A549 (cell line): ENCODE measurements at regions not wholly inside any gene's neighbourhood (a gene's known extent, or its start where the extent isn't known, plus 50 kb on each side); places are given as distances from the start of the nearest gene placed in this dataset.

Source experiments
- CHD2 ChIP-seq: fragments of 150-350 bp; IDR thresholded peaks from 2 replicates; pipeline ENCODE4 v1.6.1; 2014; ENCODE audit warnings: low read length; ENCODE audit not compliant: partially characterized antibody
- EP300 ChIP-seq, 2 experiments: fragments of >200 bp; sonication (Bioruptor Twin); formaldehyde crosslinking; IDR thresholded peaks; 2 replicates in 1 of 2; 3 replicates in 1 of 2; pipeline ENCODE4 v1.6.1; 2016 to 2017
- POLR2A ChIP-seq: IDR thresholded peaks from 2 replicates; pipeline ENCODE4 v1.6.1; 2012; ENCODE audit warnings: mild to moderate bottlenecking, low read length
- RCOR1 ChIP-seq: fragments of 150-350 bp; IDR thresholded peaks from 2 replicates; pipeline ENCODE4 v1.6.1; 2014; ENCODE audit warnings: antibody characterized with exemption, low read length, low read depth
- TF ChIP-seq, protein P1 (sequence below): fragments of >200 bp; sonication (Bioruptor Twin); formaldehyde crosslinking; IDR thresholded peaks from 3 replicates; pipeline ENCODE4 v1.5.1; 2016
- TF ChIP-seq, protein P2 (sequence below): fragments of 200-600 bp; sonication (generic); IDR thresholded peaks from 2 replicates; pipeline ENCODE4 v1.6.1; 2016; ENCODE audit warnings: antibody characterized with exemption, mild to moderate bottlenecking, moderate library complexity

DNA sequence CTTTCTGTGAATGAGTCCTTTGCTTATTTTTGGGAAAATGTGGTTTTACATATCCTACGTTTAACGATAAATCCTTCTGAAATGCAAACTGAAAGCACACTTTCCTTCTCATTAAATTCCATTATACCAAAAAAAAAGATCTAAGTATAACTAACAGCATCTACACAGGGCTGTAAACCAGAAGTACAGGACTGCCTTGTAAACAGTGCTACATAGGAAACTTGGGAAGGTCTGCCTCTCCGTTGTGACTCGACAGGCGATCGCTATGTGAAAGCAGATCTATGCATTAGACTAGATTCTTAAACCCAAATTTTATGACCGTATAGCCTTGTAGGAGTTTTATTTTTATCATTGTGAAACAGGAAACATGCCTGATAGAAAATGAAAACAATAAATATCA is 690.5 kb downstream of the ARHGAP15 start:
- no peak for TF ChIP-seq CHD2
- TF ChIP-seq, protein P1, sequence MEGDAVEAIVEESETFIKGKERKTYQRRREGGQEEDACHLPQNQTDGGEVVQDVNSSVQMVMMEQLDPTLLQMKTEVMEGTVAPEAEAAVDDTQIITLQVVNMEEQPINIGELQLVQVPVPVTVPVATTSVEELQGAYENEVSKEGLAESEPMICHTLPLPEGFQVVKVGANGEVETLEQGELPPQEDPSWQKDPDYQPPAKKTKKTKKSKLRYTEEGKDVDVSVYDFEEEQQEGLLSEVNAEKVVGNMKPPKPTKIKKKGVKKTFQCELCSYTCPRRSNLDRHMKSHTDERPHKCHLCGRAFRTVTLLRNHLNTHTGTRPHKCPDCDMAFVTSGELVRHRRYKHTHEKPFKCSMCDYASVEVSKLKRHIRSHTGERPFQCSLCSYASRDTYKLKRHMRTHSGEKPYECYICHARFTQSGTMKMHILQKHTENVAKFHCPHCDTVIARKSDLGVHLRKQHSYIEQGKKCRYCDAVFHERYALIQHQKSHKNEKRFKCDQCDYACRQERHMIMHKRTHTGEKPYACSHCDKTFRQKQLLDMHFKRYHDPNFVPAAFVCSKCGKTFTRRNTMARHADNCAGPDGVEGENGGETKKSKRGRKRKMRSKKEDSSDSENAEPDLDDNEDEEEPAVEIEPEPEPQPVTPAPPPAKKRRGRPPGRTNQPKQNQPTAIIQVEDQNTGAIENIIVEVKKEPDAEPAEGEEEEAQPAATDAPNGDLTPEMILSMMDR = no peak
- no peak for TF ChIP-seq POLR2A
- no peak for TF ChIP-seq RCOR1
- TF ChIP-seq, protein P2, sequence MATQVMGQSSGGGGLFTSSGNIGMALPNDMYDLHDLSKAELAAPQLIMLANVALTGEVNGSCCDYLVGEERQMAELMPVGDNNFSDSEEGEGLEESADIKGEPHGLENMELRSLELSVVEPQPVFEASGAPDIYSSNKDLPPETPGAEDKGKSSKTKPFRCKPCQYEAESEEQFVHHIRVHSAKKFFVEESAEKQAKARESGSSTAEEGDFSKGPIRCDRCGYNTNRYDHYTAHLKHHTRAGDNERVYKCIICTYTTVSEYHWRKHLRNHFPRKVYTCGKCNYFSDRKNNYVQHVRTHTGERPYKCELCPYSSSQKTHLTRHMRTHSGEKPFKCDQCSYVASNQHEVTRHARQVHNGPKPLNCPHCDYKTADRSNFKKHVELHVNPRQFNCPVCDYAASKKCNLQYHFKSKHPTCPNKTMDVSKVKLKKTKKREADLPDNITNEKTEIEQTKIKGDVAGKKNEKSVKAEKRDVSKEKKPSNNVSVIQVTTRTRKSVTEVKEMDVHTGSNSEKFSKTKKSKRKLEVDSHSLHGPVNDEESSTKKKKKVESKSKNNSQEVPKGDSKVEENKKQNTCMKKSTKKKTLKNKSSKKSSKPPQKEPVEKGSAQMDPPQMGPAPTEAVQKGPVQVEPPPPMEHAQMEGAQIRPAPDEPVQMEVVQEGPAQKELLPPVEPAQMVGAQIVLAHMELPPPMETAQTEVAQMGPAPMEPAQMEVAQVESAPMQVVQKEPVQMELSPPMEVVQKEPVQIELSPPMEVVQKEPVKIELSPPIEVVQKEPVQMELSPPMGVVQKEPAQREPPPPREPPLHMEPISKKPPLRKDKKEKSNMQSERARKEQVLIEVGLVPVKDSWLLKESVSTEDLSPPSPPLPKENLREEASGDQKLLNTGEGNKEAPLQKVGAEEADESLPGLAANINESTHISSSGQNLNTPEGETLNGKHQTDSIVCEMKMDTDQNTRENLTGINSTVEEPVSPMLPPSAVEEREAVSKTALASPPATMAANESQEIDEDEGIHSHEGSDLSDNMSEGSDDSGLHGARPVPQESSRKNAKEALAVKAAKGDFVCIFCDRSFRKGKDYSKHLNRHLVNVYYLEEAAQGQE = no peak
- no peak for TF ChIP-seq EP300 (IDR thresholded peaks at IDR 0.05)
